Stimulated activated naive B cell treated with anti-CD40 and anti-IgM and Interleukin-4, amounts not matched to agents 10 μg/mL and 1 μg/mL and 100 μg/mL, for 72 hours (primary cell): ENCODE measurements at regions not wholly inside any gene's neighbourhood (a gene's known extent, or its start where the extent isn't known, plus 50 kb on each side); places are given as distances from the start of the nearest gene placed in this dataset.

Source experiments
- ATAC-seq, 2 donors: fragments of 150-1000 bp; cut with Tn5 transposase; replicated peaks; 2 replicates each; pipeline ENCODE4 v1.10.0; 2021; ENCODE audit warnings: moderate library complexity in 1 of 2
- DNase-seq: peaks from one replicate; pipeline ENCODE4 v3.0.0; 2021
- H3K27ac Mint-ChIP-seq: one replicate; pipeline ENCODE4 v1.8.0; 2022; ENCODE audit warnings: mild to moderate bottlenecking, mixed read lengths
- H3K27me3 Mint-ChIP-seq, 2 donors: one replicate each; pipeline ENCODE4 v1.8.0; 2022; ENCODE audit warnings: mixed read lengths in 2 of 2
- H3K36me3 Mint-ChIP-seq, 2 donors: one replicate each; pipeline ENCODE4 v1.8.0; 2022; ENCODE audit warnings: mixed read lengths in 2 of 2, mild to moderate bottlenecking in 1 of 2
- H3K4me1 Mint-ChIP-seq, 2 donors: one replicate each; pipeline ENCODE4 v1.8.0; 2022; ENCODE audit warnings: mixed read lengths in 2 of 2, mild to moderate bottlenecking in 1 of 2
- H3K4me3 Mint-ChIP-seq, 2 donors: one replicate each; pipeline ENCODE4 v1.8.0; 2022; ENCODE audit warnings: mild to moderate bottlenecking in 2 of 2, mixed read lengths in 2 of 2, moderate library complexity in 1 of 2
- H3K9me3 Mint-ChIP-seq, 2 donors: one replicate each; pipeline ENCODE4 v1.8.0; 2022; ENCODE audit warnings: mixed read lengths in 2 of 2, mild to moderate bottlenecking in 1 of 2

DNA sequence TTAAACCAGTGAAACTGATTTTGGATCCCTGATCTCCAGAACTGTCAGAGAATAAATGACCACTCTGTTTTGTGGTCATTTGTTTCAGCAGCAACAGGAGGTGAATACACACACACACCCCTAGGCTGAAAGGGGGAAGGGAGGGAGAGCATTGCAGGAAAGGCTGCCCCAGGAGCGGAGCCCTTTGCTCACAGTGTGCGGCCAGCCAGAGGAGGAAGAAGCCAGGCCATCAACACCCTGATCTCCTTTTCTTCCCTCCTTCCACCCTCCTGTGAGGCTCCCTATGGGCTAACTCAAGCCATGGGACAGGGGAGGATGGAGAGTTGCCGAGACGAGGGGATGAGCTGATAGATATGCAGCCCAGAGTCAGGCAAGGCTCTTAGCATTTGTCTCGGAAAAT, 211.9 kb downstream of the TBX5 start:
- H3K4me3 Mint-ChIP-seq: no peak overlapping the region
- H3K9me3 Mint-ChIP-seq: peaks cover 4 to 11% of the 10 kb centered on the region in 2 donors
- no peak overlapping the region for H3K27ac Mint-ChIP-seq
- no peaks in the 10 kb centered on the region for H3K4me1 Mint-ChIP-seq
- peaks cover 6 to 10% of the 10 kb centered on the region in 2 donors for H3K27me3 Mint-ChIP-seq
- no peaks in the 10 kb centered on the region for H3K36me3 Mint-ChIP-seq
- ATAC-seq (no peak), DNase-seq (no peak)

DNA sequence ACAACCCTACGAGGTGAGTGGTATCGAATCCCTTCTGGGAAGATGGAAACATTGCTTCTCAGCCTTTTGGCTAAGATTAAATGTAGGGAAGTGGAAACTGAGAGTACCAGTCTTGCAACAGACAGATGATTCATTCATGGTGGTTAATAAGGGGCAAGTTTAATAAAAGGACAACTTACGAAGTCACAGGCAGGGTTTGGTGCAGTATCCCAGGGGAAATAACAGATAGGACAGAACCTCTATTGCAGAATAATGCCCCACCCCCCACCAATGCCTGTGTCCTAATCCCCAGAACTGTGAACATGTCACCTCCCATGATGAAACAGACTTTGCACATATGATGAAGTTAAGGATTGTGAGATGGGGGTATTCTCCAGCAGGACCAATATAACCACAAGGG, 212.5 kb downstream of the TBX5 start:
- Mint-ChIP-seq H3K4me3 (no peak overlapping the region), H3K36me3 (no peaks in the 10 kb centered on the region), H3K4me1 (no peaks in the 10 kb centered on the region), H3K27ac (no peak overlapping the region), H3K27me3 (peaks cover 10% of the 10 kb centered on the region in 2 donors), H3K9me3 (peaks cover 6 to 9% of the 10 kb centered on the region in 2 donors)
- DNase-seq (no peak), ATAC-seq (no peak)

DNA sequence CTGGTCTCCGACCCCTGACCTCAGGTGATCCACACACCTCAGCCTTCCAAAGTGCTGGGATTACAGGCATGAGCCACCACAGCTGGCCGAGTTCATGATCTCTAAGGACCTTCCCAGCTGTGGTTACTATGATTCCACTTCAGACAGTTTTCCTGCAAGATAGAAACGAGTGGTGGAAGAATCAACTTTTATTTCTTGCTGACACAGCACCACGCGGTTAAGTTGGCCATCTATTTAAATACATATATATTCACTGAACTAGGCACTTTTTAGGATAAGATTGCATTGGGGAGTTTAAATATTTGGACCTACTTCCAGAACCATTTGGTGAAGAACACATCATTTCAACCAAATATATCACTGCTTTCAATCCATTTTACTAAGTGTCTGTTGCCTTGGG, 213.4 kb downstream of the TBX5 start:
- H3K36me3 Mint-ChIP-seq: no peaks in the 10 kb centered on the region
- H3K27me3 Mint-ChIP-seq: peaks cover 10 to 12% of the 10 kb centered on the region in 2 donors
- H3K4me1 Mint-ChIP-seq: no peaks in the 10 kb centered on the region
- ATAC-seq (no peak), DNase-seq (no peak)
- H3K27ac Mint-ChIP-seq: no peak overlapping the region
- peaks cover 5 to 6% of the 10 kb centered on the region in 2 donors for H3K9me3 Mint-ChIP-seq
- H3K4me3 Mint-ChIP-seq: no peak overlapping the region

DNA sequence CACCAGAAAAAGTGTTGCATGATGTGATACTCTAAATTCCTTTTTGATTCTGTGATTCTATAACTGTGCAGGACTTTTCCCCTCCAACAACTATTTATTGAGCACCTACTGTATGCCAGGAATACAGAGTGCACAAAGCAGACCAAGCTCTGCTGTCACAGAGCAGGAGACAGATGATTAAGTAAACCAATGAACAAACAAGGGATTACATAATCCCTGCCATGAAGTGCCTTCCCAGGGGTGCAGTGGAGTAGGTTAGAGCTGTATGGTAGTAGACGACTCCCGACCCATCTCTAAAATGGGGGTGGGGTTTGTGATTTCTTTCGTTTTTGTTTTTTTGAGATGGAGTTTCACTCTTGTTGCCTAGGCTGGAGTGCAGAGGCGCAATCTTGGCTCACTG, 213.9 kb downstream of the TBX5 start:
- peaks cover 5% of the 10 kb centered on the region in 2 donors for H3K9me3 Mint-ChIP-seq
- H3K27ac Mint-ChIP-seq: no peak overlapping the region
- ATAC-seq (no peak), DNase-seq (no peak)
- no peaks in the 10 kb centered on the region for H3K36me3 Mint-ChIP-seq
- no peak overlapping the region for H3K4me3 Mint-ChIP-seq
- H3K4me1 Mint-ChIP-seq: no peaks in the 10 kb centered on the region
- H3K27me3 Mint-ChIP-seq: peaks cover 10 to 12% of the 10 kb centered on the region in 2 donors

DNA sequence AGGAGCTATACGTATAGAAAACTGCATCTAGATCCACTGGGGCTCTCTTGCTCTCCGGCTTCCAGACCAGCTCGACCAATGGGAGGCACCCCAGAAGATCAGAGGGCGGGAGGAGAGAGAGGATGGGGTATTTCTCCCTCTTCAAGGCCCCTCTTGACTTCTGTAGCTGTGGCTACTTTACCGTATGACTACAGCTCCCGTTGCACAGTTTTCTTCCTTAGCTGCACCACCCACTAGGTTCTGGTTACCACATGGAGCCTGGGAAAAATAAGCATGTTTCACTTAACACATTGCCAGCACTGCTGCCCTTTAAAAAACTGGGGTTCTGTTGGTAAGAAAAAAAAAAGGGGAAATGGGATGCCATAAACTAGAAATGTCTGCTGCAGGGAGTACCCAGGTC, 214.4 kb downstream of the TBX5 start:
- DNase-seq (no peak), ATAC-seq (no peak)
- Mint-ChIP-seq H3K36me3 (no peaks in the 10 kb centered on the region), H3K27me3 (peaks cover 10 to 13% of the 10 kb centered on the region in 2 donors), H3K4me1 (no peaks in the 10 kb centered on the region), H3K9me3 (peaks cover 4 to 5% of the 10 kb centered on the region in 2 donors), H3K4me3 (no peak overlapping the region), H3K27ac (no peak overlapping the region)

DNA sequence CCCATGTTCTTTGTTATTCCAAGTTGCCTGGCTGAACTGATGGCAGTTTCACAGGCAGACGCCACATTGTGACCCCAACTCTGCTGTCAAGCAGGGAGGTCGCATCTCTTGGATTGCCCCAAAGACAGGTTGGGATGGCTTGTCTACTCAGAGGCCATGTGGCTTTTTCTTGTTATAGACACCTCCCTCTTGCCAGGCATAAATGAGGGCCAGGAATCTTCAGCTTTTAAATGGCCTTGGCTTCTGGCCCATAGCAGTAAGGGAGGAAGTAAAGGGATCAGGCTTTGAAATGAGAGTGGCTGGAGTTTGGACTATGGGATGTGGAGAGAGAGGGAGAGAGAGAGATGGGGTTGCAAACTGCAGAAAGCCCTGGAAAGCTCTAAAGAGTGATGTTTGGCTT, 215.0 kb downstream of the TBX5 start:
- H3K4me3 Mint-ChIP-seq: no peak overlapping the region
- no peaks in the 10 kb centered on the region for H3K36me3 Mint-ChIP-seq
- peaks cover 4 to 5% of the 10 kb centered on the region in 2 donors for H3K9me3 Mint-ChIP-seq
- peaks cover 14 to 19% of the 10 kb centered on the region in 2 donors for H3K27me3 Mint-ChIP-seq
- no peak for DNase-seq
- no peak overlapping the region for H3K27ac Mint-ChIP-seq
- no peaks in the 10 kb centered on the region for H3K4me1 Mint-ChIP-seq
- no peak for ATAC-seq

DNA sequence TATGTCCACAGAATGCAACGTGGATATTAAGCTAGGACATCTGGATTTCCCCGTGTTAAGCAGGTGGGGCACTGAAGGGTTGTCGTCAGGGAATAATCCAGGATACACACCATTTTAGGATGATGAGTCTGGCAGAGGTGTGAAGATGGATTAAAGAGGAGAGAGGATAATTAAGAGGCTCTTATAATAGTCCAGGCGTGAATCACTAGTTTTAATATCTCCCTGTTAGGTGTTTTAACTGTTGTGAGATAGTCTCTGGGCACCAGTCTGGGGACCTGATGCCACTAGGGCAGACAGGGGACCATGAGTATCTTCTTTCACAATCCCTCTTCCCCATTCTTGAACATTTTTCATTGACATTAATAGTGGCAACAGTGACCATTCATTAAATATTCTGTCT, 216.7 kb downstream of the TBX5 start:
- no peak for DNase-seq
- Mint-ChIP-seq H3K9me3 (peaks cover 4 to 5% of the 10 kb centered on the region in 2 donors), H3K4me3 (no peak overlapping the region), H3K4me1 (no peaks in the 10 kb centered on the region), H3K27me3 (peaks cover 16 to 19% of the 10 kb centered on the region in 2 donors), H3K36me3 (no peaks in the 10 kb centered on the region), H3K27ac (no peak overlapping the region)
- ATAC-seq: no peak

DNA sequence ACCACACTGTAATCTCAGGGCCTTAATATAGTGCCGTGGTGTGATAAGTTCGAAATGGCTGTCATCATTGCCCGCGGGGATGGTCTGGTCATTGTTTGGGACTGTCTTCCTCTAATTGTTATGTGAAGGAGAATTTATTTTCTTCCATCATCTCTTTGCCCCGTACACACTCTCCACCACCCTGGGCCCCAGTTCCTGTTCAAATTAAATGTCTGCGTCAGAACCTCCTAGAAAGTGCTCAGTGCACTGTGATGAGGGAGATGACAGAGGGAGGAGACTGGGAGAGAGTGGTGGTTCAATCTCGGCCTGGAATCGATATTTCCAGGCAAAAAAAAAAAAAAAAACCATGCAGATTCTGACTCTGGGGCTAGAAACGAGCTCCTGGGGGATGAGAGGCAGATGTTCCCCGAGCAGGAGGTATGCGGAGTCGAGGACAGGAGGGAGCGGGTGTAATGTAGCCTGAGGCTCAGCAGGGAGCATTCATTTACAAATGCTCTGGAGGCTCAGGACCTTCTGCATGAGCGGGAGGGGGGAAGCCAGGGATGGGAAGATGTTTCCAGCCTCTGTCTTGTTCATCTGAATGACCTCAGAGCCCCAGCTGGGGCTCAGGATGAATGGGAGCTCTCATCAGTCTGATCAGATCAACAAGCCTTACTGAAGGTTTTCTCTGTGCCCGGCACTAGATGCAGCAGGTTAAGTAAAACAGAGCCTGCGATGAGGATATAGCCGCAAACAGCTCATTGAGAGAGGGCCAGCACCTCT, 219.5 kb downstream of the TBX5 start:
- no peak overlapping the region for H3K4me3 Mint-ChIP-seq
- peaks cover 4 to 5% of the 10 kb centered on the region in 2 donors for H3K9me3 Mint-ChIP-seq
- H3K4me1 Mint-ChIP-seq: no peaks in the 10 kb centered on the region
- peaks cover 10 to 13% of the 10 kb centered on the region in 2 donors for H3K27me3 Mint-ChIP-seq
- DNase-seq (no peak), ATAC-seq (no peak)
- H3K27ac Mint-ChIP-seq: no peak overlapping the region
- H3K36me3 Mint-ChIP-seq: no peaks in the 10 kb centered on the region

DNA sequence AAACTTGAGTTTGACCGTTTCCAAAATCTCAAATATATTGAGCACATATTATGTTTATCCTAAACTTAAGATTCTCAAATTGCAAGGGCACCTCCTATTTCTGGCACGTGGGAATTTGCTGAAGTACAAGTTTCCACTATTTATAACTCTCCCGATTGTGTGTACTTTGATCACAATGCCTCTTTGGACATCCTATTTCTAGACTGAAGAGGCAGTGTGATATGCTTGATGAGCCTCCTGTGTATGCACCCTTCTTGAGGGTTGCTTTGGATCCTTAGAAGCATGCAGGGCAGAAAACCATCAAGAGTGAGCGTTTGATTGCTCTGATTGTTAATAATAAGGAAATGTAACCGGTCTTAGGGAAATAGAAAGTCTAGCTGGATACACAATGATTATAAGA, 218.9 kb upstream of the RBM19 start:
- Mint-ChIP-seq H3K4me3 (no peak overlapping the region), H3K9me3 (peaks cover 4 to 5% of the 10 kb centered on the region in 2 donors), H3K27me3 (peaks cover 10 to 13% of the 10 kb centered on the region in 2 donors), H3K4me1 (no peaks in the 10 kb centered on the region), H3K27ac (no peak overlapping the region), H3K36me3 (no peaks in the 10 kb centered on the region)
- ATAC-seq (no peak), DNase-seq (no peak)

DNA sequence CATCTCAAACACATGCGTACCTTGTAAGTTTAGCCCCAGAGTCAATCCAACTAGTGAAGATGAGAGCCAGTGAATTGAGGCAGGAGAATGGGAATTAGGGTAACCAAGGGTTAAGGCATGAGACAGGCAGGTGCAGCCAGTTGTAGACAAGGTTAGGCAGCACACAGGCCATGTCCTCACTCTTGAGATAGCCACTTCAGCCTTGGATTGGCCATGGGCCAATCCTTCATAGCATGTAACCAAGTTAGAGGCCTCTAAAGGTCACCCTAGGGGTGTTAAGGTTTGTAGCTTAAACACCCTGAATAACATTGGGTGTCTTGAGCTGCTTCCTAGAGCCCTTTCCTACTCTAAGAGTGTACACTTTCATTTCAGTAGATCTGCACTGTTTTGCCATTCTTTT, 208.2 kb upstream of the RBM19 start:
- ATAC-seq: no peak
- Mint-ChIP-seq H3K27me3 (peaks cover 0 to 6% of the 10 kb centered on the region in 2 donors), H3K27ac (no peak overlapping the region), H3K36me3 (no peaks in the 10 kb centered on the region), H3K4me1 (no peaks in the 10 kb centered on the region), H3K4me3 (no peak overlapping the region), H3K9me3 (no peaks in the 10 kb centered on the region)
- no peak for DNase-seq

DNA sequence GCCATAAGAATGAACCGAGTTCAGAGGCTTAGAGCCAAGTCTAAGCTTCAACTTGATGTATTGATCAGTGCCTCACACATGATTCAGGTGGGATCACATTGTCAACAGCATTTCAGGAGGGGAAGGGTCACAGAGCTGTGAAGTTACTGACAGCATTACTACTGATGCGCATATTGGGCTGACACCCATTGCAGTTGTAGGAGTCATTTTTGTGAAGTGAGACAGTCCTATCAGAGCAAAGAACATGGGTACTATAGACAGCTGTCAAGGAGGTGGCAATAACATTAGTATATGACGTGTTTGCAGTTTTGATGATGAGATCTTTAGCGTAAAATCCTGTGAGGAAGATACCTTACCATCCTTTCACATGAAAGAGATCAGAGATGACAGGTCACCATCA, 206.0 kb upstream of the RBM19 start:
- DNase-seq (no peak), ATAC-seq (no peak)
- no peaks in the 10 kb centered on the region for H3K36me3 Mint-ChIP-seq
- H3K4me3 Mint-ChIP-seq: no peak overlapping the region
- no peak overlapping the region for H3K27ac Mint-ChIP-seq
- H3K4me1 Mint-ChIP-seq: no peaks in the 10 kb centered on the region
- no peaks in the 10 kb centered on the region for H3K9me3 Mint-ChIP-seq
- peaks cover 0 to 6% of the 10 kb centered on the region in 2 donors for H3K27me3 Mint-ChIP-seq

DNA sequence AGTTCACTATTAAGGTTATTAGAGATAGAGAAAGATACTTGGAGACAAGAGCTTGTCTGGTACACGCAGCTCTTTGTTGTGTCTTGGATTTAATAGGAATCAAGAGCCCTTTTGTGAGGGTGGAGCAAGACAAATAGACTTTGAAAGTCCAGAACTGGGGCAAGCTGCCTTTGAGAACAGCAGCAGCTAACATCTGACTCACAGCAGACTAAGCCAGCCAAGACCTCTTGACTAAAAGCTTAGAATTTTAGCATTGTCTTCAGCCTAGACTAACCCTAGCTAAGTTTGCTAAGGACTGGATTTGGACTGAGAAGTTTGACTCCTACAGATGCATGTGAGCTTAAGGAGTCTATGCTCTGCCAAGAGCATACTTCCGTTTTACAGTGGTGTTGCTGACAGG, 201.9 kb upstream of the RBM19 start:
- H3K27ac Mint-ChIP-seq: no peak overlapping the region
- ATAC-seq (no peak), DNase-seq (no peak)
- H3K36me3 Mint-ChIP-seq: no peaks in the 10 kb centered on the region
- no peaks in the 10 kb centered on the region for H3K4me1 Mint-ChIP-seq
- no peak overlapping the region for H3K4me3 Mint-ChIP-seq
- no peaks in the 10 kb centered on the region for H3K9me3 Mint-ChIP-seq
- peaks cover 5 to 13% of the 10 kb centered on the region in 2 donors for H3K27me3 Mint-ChIP-seq

DNA sequence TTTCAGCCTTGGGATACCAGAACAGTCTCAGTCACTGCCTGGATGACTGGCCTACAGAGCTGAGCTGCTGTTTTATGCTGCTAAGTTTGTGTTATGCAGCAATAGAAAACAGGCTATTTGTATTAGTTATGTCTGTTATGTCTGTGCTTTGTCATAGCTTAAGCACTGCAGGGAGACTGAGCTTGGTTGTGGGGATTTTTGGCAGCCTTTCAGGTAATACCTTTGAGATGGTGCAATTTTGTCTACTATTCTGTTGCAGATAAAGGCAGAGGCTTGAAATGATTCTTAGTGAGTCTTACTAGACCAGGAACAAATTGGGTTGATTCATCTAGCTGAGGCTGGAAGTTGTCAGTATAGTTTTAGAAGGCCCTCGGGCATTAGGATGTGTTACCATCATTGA, 201.3 kb upstream of the RBM19 start:
- no peaks in the 10 kb centered on the region for H3K4me1 Mint-ChIP-seq
- no peak overlapping the region for H3K4me3 Mint-ChIP-seq
- DNase-seq (no peak), ATAC-seq (no peak)
- H3K27ac Mint-ChIP-seq: no peak overlapping the region
- no peaks in the 10 kb centered on the region for H3K9me3 Mint-ChIP-seq
- no peaks in the 10 kb centered on the region for H3K36me3 Mint-ChIP-seq
- peaks cover 5 to 13% of the 10 kb centered on the region in 2 donors for H3K27me3 Mint-ChIP-seq

DNA sequence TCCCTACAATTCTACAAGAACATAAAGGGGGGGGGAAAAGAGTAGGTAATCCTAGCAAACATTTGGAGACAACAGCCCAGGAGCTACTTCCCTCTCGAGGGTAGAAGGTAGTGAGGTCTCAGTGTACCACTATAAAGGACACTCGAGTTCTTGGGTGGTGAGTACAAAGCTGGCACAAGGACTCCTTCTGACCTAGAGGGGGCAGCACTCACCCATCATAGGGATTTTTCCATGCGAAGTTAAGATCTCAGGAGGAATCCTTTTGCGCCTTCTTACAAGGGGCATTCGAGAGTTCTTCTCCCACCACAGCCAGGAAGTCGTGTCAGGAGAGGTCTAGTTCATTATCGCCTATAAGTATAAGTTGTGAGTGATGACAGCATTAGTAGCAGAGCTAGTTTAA, 200.2 kb upstream of the RBM19 start:
- peaks cover 5 to 8% of the 10 kb centered on the region in 2 donors for H3K27me3 Mint-ChIP-seq
- no peak overlapping the region for H3K4me3 Mint-ChIP-seq
- H3K9me3 Mint-ChIP-seq: no peaks in the 10 kb centered on the region
- DNase-seq (no peak), ATAC-seq (no peak)
- no peak overlapping the region for H3K27ac Mint-ChIP-seq
- H3K4me1 Mint-ChIP-seq: no peaks in the 10 kb centered on the region
- H3K36me3 Mint-ChIP-seq: no peaks in the 10 kb centered on the region

DNA sequence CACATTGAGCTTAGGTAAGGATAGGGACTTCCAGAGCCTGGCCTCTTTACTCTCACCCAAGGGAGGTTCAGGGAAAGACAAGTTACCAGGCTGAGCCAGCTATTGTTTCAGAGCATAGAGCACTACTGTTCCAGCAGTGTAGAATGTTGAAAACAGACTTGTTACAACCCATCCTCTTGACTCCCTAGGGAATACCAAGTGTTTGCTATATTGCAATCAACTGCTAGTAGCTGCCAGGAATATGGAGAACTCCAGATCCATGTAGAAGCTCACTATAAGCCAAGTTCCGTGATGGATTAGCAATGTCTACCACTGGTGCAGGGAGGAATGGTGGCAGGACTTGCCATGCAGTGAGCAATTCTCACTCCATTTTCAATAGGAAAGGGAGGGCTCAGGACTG, 199.8 kb upstream of the RBM19 start:
- Mint-ChIP-seq H3K27me3 (peaks cover 5 to 7% of the 10 kb centered on the region in 2 donors), H3K27ac (no peak overlapping the region), H3K36me3 (no peaks in the 10 kb centered on the region), H3K4me3 (no peak overlapping the region), H3K4me1 (no peaks in the 10 kb centered on the region), H3K9me3 (no peaks in the 10 kb centered on the region)
- ATAC-seq (no peak), DNase-seq (no peak)
